H1 (cell line): ENCODE measurements at regions not wholly inside any gene's neighbourhood (a gene's known extent, or its start where the extent isn't known, plus 50 kb on each side); places are given as distances from the start of the nearest gene placed in this dataset.

ENCODE experiments used
- CTCF ChIA-PET: fragments of 300-600 bp; sonication (Branson Sonifier 250); formaldehyde crosslinking; loops from one replicate; lab custom pipeline; 2021; ENCODE audit not compliant: partially characterized antibody; lab: Charles Lee
- POLR2A ChIA-PET: fragments of 300-600 bp; sonication (Branson Sonifier 250); formaldehyde crosslinking; loops from one replicate; lab custom pipeline; 2021; ENCODE audit warnings: inconsistent platforms; ENCODE audit not compliant: partially characterized antibody; lab: Charles Lee
- DNase-seq, 2 experiments: peaks; one replicate each; pipeline versions ENCODE4 v3.0.0 to v3.0.0-alpha.2; 2010 to 2022; ENCODE audit warnings: low spot score in 2 of 2, low read depth in 1 of 2, mixed read lengths in 1 of 2
- FAIRE-seq: peaks from 2 replicates; lab custom pipeline; 2011; peaks lifted over from hg19 to GRCh38; lab: Jason Lieb, UNC
- H2AFZ ChIP-seq: 2 replicates; pipeline ENCODE4 v1.8.1; 2012; ENCODE audit warnings: low read length, inconsistent platforms
- H2AK5ac ChIP-seq: 2 replicates; pipeline ENCODE4 v1.6.1; 2013; ENCODE audit warnings: low read depth, low read length
- H2BK120ac ChIP-seq: replicated peaks from 2 replicates; pipeline ENCODE3; 2013; ENCODE audit warnings: low read depth, low read length, inconsistent platforms
- H2BK12ac ChIP-seq: 2 replicates; pipeline ENCODE4 v1.6.1; 2013; ENCODE audit warnings: low read depth, low read length
- H2BK15ac ChIP-seq: 2 replicates; pipeline ENCODE4 v1.6.1; 2013; ENCODE audit warnings: low read length
- H2BK20ac ChIP-seq: 2 replicates; pipeline ENCODE4 v1.6.1; 2013; ENCODE audit warnings: low read length
- H2BK5ac ChIP-seq: 2 replicates; pipeline ENCODE4 v1.6.1; 2013; ENCODE audit warnings: low read depth, low read length
- H3K14ac ChIP-seq: 2 replicates; pipeline ENCODE4 v1.6.1; 2013; ENCODE audit warnings: inconsistent platforms; ENCODE audit not compliant: insufficient read length
- H3K18ac ChIP-seq: 2 replicates; pipeline ENCODE4 v1.6.1; 2013; ENCODE audit warnings: low read length; ENCODE audit errors: extremely low read depth
- H3K23ac ChIP-seq: 2 replicates; pipeline ENCODE4 v1.6.1; 2013; ENCODE audit warnings: inconsistent platforms; ENCODE audit not compliant: insufficient read length
- H3K23me2 ChIP-seq: 2 replicates; pipeline ENCODE4 v1.6.1; 2013; ENCODE audit warnings: low read depth, low read length
- H3K27ac ChIP-seq: 2 replicates; pipeline ENCODE4 v1.6.1; 2011; ENCODE audit warnings: low read depth, low read length, inconsistent platforms
- H3K27me3 ChIP-seq, 4 experiments: replicated peaks in 1 of 4; 1 replicate in 1 of 4; 2 replicates in 3 of 4; pipeline versions ENCODE4 v1.6.1 to v1.8.1; 2011 to 2013; ENCODE audit warnings: low read length in 3 of 4, mild to moderate bottlenecking in 3 of 4, inconsistent platforms in 2 of 4, mixed read lengths in 2 of 4, moderate library complexity in 1 of 4; ENCODE audit not compliant: control insufficient read depth in 3 of 4, insufficient read depth in 3 of 4; ENCODE audit errors: extremely low read depth in 1 of 4
- H3K36me3 ChIP-seq, 4 experiments: 2 replicates each; pipeline versions ENCODE4 v1.6.1 to v1.8.1; 2011 to 2013; ENCODE audit warnings: mild to moderate bottlenecking in 4 of 4, low read length in 3 of 4, moderate library complexity in 2 of 4, control low read depth in 1 of 4, inconsistent platforms in 1 of 4; ENCODE audit not compliant: insufficient read depth in 4 of 4, control insufficient read depth in 2 of 4
- H3K4ac ChIP-seq: replicated peaks from 2 replicates; pipeline ENCODE3; 2013; ENCODE audit warnings: low read length, low read depth, mixed read lengths, inconsistent platforms; ENCODE audit not compliant: insufficient read length
- H3K4me1 ChIP-seq, 4 experiments: replicated peaks in 1 of 4; 1 replicate in 1 of 4; 2 replicates in 3 of 4; pipeline versions ENCODE4 v1.6.1 to v1.8.1; 2011 to 2013; ENCODE audit warnings: low read length in 3 of 4, inconsistent platforms in 2 of 4, mixed read lengths in 1 of 4; ENCODE audit not compliant: insufficient read depth in 4 of 4, control insufficient read depth in 3 of 4
- H3K4me2 ChIP-seq, 2 experiments: 2 replicates each; pipeline versions ENCODE4 v1.6.1 to v1.8.1; 2011 to 2013; ENCODE audit warnings: low read depth in 2 of 2, low read length in 2 of 2, control low read depth in 1 of 2, inconsistent platforms in 1 of 2, mild to moderate bottlenecking in 1 of 2; ENCODE audit not compliant: insufficient read depth in 1 of 2
- H3K4me3 ChIP-seq, 4 experiments: fragments of 200-600, 300-600 bp in 1 of 4; sonication (generic), shearing (Covaris generic), sonication (Bioruptor Twin) in 1 of 4; 2 replicates each; pipeline versions ENCODE4 v1.5.1 to v1.8.1; 2011 to 2016; ENCODE audit warnings: low read length in 4 of 4, low read depth in 3 of 4, control low read depth in 2 of 4, inconsistent platforms in 2 of 4, mild to moderate bottlenecking in 2 of 4, mixed read lengths in 1 of 4, moderate library complexity in 1 of 4; ENCODE audit not compliant: insufficient read depth in 2 of 4; ENCODE audit errors: extremely low read depth in 1 of 4
- H3K56ac ChIP-seq: replicated peaks from 2 replicates; pipeline ENCODE3; 2013; ENCODE audit warnings: low read depth, mild to moderate bottlenecking, mixed read lengths, low read length, inconsistent platforms; ENCODE audit not compliant: insufficient read length
- H3K79me1 ChIP-seq: 2 replicates; pipeline ENCODE4 v1.6.1; 2013; ENCODE audit warnings: low read depth, low read length, control low read depth
- H3K79me2 ChIP-seq, 2 experiments: 2 replicates each; pipeline versions ENCODE4 v1.6.1 to v1.8.1; 2012 to 2013; ENCODE audit warnings: low read length in 2 of 2, mild to moderate bottlenecking in 2 of 2, inconsistent platforms in 1 of 2; ENCODE audit not compliant: insufficient read depth in 2 of 2, control insufficient read depth in 1 of 2
- H3K9ac ChIP-seq, 4 experiments: replicated peaks in 1 of 4; 1 replicate in 1 of 4; 2 replicates in 3 of 4; pipeline versions ENCODE4 v1.6.1 to v1.8.1; 2011 to 2013; ENCODE audit warnings: low read depth in 3 of 4, low read length in 3 of 4, control low read depth in 2 of 4, mild to moderate bottlenecking in 2 of 4, moderate library complexity in 2 of 4, inconsistent platforms in 1 of 4; ENCODE audit errors: extremely low read depth in 1 of 4
- H3K9me3 ChIP-seq, 2 experiments: 2 replicates each; pipeline versions ENCODE4 v1.6.1 to v1.8.1; 2012 to 2013; ENCODE audit warnings: mild to moderate bottlenecking in 2 of 2, moderate library complexity in 2 of 2, control low read depth in 1 of 2, inconsistent platforms in 1 of 2, low read depth in 1 of 2, low read length in 1 of 2, mixed read lengths in 1 of 2; ENCODE audit not compliant: insufficient read depth in 2 of 2
- H4K20me1 ChIP-seq, 2 experiments: replicated peaks in 1 of 2; 2 replicates each; pipeline versions ENCODE3 to v1.8.1; 2011 to 2013; ENCODE audit warnings: inconsistent platforms in 2 of 2, low read length in 2 of 2, mild to moderate bottlenecking in 1 of 2; ENCODE audit not compliant: insufficient read depth in 2 of 2, control insufficient read depth in 1 of 2
- H4K5ac ChIP-seq: 2 replicates; pipeline ENCODE4 v1.6.1; 2013; ENCODE audit warnings: low read length, low read depth, mixed read lengths, inconsistent platforms; ENCODE audit not compliant: insufficient read length
- H4K8ac ChIP-seq: 2 replicates; pipeline ENCODE4 v1.8.0; 2013; ENCODE audit warnings: mild to moderate bottlenecking, moderate library complexity, low read length, inconsistent platforms; ENCODE audit not compliant: insufficient read depth; ENCODE audit errors: extremely low read depth
- H4K91ac ChIP-seq: replicated peaks from 2 replicates; pipeline ENCODE3; 2013; ENCODE audit warnings: low read length, mixed read lengths, inconsistent platforms; ENCODE audit not compliant: insufficient read length
- EGR1 ChIP-seq: IDR thresholded peaks from 2 replicates; pipeline ENCODE4 v1.6.1; 2011; ENCODE audit warnings: low read depth, low read length, borderline replicate concordance
- WGBS, 2 experiments: shearing (Covaris generic) in 1 of 2; methylation state at CpG; one replicate each; pipeline versions ENCODE4 v1.1.6 to v1.1.7; 2013 to 2015; ENCODE audit warnings: low lambda C conversion rate in 2 of 2, mixed read lengths in 2 of 2, inconsistent platforms in 1 of 2, low coverage in 1 of 2, missing lambda C conversion rate in 1 of 2; ENCODE audit not compliant: insufficient replicate concordance in 2 of 2, insufficient coverage in 1 of 2, insufficient read length in 1 of 2; ENCODE audit errors: extremely low coverage in 1 of 2, missing lambda C conversion rate in 1 of 2; 5-methylcytosine and 5-hydroxymethylcytosine counted together

DNA sequence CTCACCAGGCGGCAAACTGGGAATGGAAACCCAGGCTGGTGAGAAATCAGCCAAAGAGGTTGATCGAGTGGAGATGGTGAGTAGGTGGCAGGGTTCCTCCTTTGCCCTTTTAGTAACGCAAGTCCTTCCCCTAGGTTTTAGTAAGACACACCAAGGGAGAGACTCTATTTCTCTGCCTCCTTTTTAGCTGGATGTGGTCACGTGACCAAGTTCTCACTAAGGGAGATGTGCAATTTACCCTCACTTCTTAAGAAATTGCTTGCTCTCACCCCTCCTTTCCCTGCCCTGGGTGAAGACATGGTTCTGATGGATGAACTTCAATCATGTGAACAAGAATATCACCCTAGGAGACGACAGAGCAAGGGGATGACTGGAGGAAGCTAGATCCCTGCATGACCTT is 99.8 kb upstream of the FOXF1 start:
- POLR2A ChIA-PET: no interaction called here
- Histone ChIP-seq H4K91ac (no peak overlapping the region), H3K4me1 (peaks cover 0 to 4% (median 1%) of the 10 kb centered on the region in 4 experiments; a peak in 4 of 7 replicates), H2BK20ac (no peak overlapping the region), H4K5ac (no peak overlapping the region), H3K56ac (no peak overlapping the region), H3K23ac (no peak overlapping the region), H2BK12ac (no peak overlapping the region), H2AFZ (no peak overlapping the region), H3K27ac (no peak overlapping the region), H2BK5ac (no peak overlapping the region), H3K79me2 (no peaks in the 10 kb centered on the region), H3K23me2 (no peaks in the 10 kb centered on the region), H3K18ac (no peak overlapping the region), H3K4me2 (no peak overlapping the region), H3K4ac (no peak overlapping the region), H4K20me1 (no peaks in the 10 kb centered on the region), H3K9me3 (peaks cover 4 to 9% of the 10 kb centered on the region in 2 experiments; a peak in 2 of 4 replicates), H2BK15ac (no peak overlapping the region), H3K27me3 (no peaks in the 10 kb centered on the region), H3K14ac (no peak overlapping the region), H4K8ac (no peak overlapping the region), H2BK120ac (no peak overlapping the region), H3K36me3 (no peaks in the 10 kb centered on the region), H3K79me1 (no peaks in the 10 kb centered on the region), H3K4me3 (no peak overlapping the region), H2AK5ac (no peak overlapping the region), H3K9ac (no peak overlapping the region)
- FAIRE-seq (no peak), DNase-seq (no peak)
- CTCF ChIA-PET: no interaction called here
- WGBS, 2 experiments: 94% methylated on average over 5 of the region's 5 CpGs; no CpG with 5 or more reads in 1 of the 2 experiments
- TF ChIP-seq EGR1: no peak
